NB4 (cell line): ENCODE measurements at regions not wholly inside any gene's neighbourhood (a gene's known extent, or its start where the extent isn't known, plus 50 kb on each side); places are given as distances from the start of the nearest gene placed in this dataset.

Source experiments
- CTCF ChIP-seq: IDR thresholded peaks from one replicate; pipeline ENCODE4 v1.5.1; 2012; ENCODE audit warnings: low read depth, low read length
- POLR2A ChIP-seq: IDR thresholded peaks from 2 replicates; pipeline ENCODE4 v1.6.1; 2011; ENCODE audit warnings: mild to moderate bottlenecking; ENCODE audit not compliant: insufficient read length; ENCODE audit errors: extremely low read depth

GRCh38 chr7:17158261-17158660 is 140.2 kb upstream of the AHR start:
- TF ChIP-seq POLR2A (no peak), CTCF (no peak)
